ENCODE measurements at regions not wholly inside any gene's neighbourhood (a gene's known extent, or its start where the extent isn't known, plus 50 kb on each side); places are given as distances from the start of the nearest gene placed in this dataset.

DNA sequence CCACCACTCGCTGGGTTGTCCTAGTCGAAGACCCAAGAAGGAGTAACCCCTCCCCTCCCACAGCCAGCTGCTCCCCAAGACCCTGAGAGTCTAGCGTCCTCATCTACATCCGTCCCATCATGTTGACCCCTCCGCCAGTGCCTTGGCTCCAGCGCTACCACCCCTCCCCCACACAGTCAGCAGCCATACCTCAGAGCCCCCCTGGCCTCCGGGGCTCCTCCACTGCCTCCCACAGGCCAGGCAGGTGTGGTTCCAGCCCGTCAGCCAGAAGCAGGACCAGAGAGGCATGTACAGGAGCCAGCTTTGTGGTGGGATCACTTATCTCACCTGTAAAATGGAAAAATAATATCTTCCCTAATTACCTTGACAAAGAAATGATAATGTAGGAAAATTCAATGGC lies 51.5 kb upstream of the PHF21B start:
- H3K9me3 ChIP-seq (ENCODE audit: insufficient read depth, low read depth, low read length): no peaks in the 10 kb centered on the region
- H3K36me3 ChIP-seq (ENCODE audit: insufficient read depth, low read length): no peaks in the 10 kb centered on the region
- H3K4me1 ChIP-seq (ENCODE audit: insufficient read depth, low read length): no peaks in the 10 kb centered on the region
- no peak overlapping the region for H3K4me3 ChIP-seq (ENCODE audit: low read length)
- no peaks in the 10 kb centered on the region for H3K27me3 ChIP-seq (ENCODE audit: insufficient read depth, low read length)
- WGBS: 85% methylated on average over 8 of the region's 8 CpGs
- no peak overlapping the region for H3K9ac ChIP-seq (ENCODE audit: low read depth, low read length)
- H3K27ac ChIP-seq (ENCODE audit: low read depth, low read length): no peak overlapping the region

DNA sequence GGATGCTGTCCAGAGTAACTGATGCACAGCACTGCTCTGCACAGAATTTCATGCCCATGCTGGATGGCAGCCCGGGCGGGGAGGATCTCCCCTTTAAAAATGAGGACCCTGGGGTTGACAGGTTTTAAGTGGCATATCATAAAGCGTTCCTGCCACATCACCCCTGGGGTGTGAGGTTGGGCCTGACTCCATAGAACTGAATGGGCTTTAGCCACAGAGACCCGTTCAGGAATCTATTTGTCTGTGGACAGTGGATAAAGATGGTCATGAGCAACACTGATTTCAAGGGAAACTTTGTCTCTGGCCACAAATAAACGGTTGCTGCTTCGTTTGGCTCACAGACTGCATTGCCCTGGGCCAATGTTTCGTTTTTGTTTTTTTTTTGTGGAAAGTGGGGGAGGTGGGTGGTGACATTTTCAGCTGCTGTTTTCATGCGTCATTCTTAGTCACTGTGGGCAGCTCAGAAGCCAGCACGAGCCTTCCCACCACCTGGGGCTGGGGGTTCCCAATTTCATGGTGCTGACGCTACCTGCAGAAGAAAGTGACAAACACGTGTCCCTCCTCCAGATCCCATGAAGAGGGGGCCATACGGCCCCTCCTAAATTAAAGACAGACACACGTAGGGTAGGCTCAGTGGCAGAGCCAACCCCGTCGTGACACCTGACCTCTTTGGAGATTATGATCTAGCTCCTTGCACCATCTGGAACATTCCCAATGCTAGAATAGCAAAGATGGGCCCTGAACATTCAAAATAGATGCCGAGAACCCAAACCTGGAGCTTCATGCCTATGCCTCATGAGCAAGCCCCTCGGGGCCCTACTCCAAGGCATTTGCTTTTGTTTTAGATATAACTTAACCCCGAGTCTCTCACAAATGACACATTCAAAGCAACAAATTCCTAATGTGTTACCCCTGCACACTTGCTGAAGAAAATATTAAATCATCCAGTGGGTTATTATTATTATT lies 54.8 kb upstream of the PHF21B start:
- H3K4me3 ChIP-seq (ENCODE audit: low read length): no peak overlapping the region

DNA sequence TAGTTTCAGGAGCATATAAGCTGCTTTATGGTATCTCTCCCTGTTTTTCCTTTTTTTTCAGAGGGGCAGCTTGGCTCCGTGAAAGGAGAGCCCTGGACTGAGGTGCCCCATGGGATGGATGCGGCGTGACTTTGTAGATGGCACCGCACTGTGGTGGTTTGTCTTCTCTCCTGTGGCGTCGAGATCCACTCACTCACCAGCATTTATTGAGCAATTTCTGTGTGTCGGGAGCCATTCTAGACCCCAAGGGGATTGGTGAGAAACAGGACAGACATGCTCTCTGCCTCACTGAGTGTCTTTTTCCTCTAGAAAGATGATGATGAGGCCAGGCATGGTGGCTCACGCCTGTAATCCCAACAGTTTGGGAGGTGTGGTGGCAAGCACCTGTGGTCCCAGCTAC lies 55.9 kb upstream of the PHF21B start:
- H3K9me3 ChIP-seq (ENCODE audit: insufficient read depth, low read depth, low read length): 0 out of 2 replicates have a peak, but pooled peaks cover 3% of the 10 kb centered on the region
- 95% methylated on average over 8 of the region's 8 CpGs for WGBS
- no peak overlapping the region for H3K27ac ChIP-seq (ENCODE audit: low read depth, low read length)
- no peaks in the 10 kb centered on the region for H3K27me3 ChIP-seq (ENCODE audit: insufficient read depth, low read length)
- no peaks in the 10 kb centered on the region for H3K36me3 ChIP-seq (ENCODE audit: insufficient read depth, low read length)
- H3K9ac ChIP-seq (ENCODE audit: low read depth, low read length): no peak overlapping the region
- H3K4me3 ChIP-seq (ENCODE audit: low read length): no peak overlapping the region
- H3K4me1 ChIP-seq (ENCODE audit: insufficient read depth, low read length): no peaks in the 10 kb centered on the region

More for the DNA sequence above, 54.8 kb upstream of the PHF21B start:
- Histone ChIP-seq H3K9me3 (ENCODE audit: insufficient read depth, low read depth, low read length) (0 out of 2 replicates have a peak, but pooled peaks cover 3% of the 10 kb centered on the region), H3K36me3 (ENCODE audit: insufficient read depth, low read length) (no peaks in the 10 kb centered on the region), H3K4me1 (ENCODE audit: insufficient read depth, low read length) (no peaks in the 10 kb centered on the region), H3K9ac (ENCODE audit: low read depth, low read length) (no peak overlapping the region), H3K27me3 (ENCODE audit: insufficient read depth, low read length) (no peaks in the 10 kb centered on the region), H3K27ac (ENCODE audit: low read depth, low read length) (no peak overlapping the region)
- WGBS: 80% methylated on average over 18 of the region's 18 CpGs

DNA sequence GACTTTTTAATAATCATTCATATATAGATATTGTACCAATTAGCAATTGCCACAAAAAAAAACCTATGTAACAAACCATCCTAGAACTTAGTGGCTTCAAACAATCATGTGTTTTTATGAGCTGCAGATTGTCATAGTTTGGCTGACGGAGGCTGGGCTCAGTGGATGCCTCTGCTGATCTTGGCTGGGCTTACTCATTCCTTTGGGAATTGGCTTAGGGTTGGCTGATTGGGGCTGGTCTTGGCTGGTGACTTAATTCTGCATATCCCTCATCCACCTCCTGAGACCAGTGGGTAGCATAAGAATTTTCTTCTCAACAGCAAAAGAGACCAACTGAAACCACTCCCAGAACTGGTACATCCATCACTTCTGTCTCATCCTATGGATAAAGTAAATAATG lies 57.9 kb upstream of the PHF21B start:
- peaks cover 11% of the 10 kb centered on the region; the same call in 1 of the 2 replicates for H3K4me1 ChIP-seq (ENCODE audit: insufficient read depth, low read length)
- H3K27me3 ChIP-seq (ENCODE audit: insufficient read depth, low read length): no peaks in the 10 kb centered on the region
- no peak overlapping the region for H3K27ac ChIP-seq (ENCODE audit: low read depth, low read length)
- no peak overlapping the region for H3K4me3 ChIP-seq (ENCODE audit: low read length)
- H3K36me3 ChIP-seq (ENCODE audit: insufficient read depth, low read length): no peaks in the 10 kb centered on the region
- 0 out of 2 replicates have a peak, but pooled peaks cover 3% of the 10 kb centered on the region for H3K9me3 ChIP-seq (ENCODE audit: insufficient read depth, low read depth, low read length)
- no peak overlapping the region for H3K9ac ChIP-seq (ENCODE audit: low read depth, low read length)
- 95% methylated on average over 1 of the region's 1 CpG for WGBS

DNA sequence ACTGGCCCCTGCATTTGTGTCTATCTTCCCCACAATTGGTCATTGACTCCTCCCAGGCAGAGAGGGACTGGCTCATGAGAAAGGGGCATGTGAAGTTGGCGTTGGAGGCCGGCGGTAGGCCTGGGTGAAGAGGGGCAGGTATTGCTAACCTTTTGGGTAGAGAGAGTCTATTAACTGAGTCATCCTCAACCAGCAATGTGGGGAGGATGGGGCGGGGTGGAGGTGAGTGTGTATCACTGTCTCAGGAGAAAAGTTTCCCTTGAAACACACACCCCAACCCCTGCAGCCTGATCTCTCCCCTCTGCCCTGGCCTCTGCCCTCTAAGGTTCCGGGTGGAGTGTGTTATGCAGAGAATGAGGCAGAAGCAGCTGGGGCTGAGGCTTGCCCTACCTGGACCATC lies 60.1 kb upstream of the PHF21B start:
- H3K27ac ChIP-seq (ENCODE audit: low read depth, low read length): no peak overlapping the region
- no peaks in the 10 kb centered on the region for H3K27me3 ChIP-seq (ENCODE audit: insufficient read depth, low read length)
- no peak overlapping the region for H3K9ac ChIP-seq (ENCODE audit: low read depth, low read length)
- 0 out of 2 replicates have a peak, but pooled peaks cover 3% of the 10 kb centered on the region for H3K9me3 ChIP-seq (ENCODE audit: insufficient read depth, low read depth, low read length)
- H3K4me3 ChIP-seq (ENCODE audit: low read length): no peak overlapping the region
- no peaks in the 10 kb centered on the region for H3K36me3 ChIP-seq (ENCODE audit: insufficient read depth, low read length)
- H3K4me1 ChIP-seq (ENCODE audit: insufficient read depth, low read length): peaks cover 14% of the 10 kb centered on the region; the same call in 1 of the 2 replicates
- 95% methylated on average over 5 of the region's 5 CpGs for WGBS

DNA sequence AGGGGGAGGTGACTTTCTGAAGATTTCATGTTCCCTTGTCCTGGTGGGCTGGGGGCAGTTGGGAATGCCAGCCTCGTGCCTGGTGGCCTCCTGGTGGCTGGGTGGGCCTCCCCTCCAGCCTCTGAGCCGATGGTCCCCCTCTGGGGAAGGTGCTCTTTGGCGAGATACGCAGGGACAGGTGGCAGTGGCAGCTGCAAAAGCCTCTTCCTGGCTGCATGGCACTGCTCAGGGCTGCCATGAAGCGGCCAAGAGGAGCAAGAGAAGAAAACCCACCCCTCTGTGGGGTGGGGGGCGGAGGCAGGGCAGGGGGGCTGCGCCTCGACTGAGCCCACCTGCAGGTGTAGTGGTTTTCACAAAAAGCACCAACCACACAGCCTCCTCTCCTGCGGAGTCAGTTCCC lies 61.8 kb upstream of the PHF21B start:
- 31% methylated on average over 9 of the region's 9 CpGs for WGBS
- Histone ChIP-seq H3K9ac (ENCODE audit: low read depth, low read length) (no peak overlapping the region), H3K36me3 (ENCODE audit: insufficient read depth, low read length) (no peaks in the 10 kb centered on the region), H3K27me3 (ENCODE audit: insufficient read depth, low read length) (no peaks in the 10 kb centered on the region), H3K4me1 (ENCODE audit: insufficient read depth, low read length) (peaks cover 14% of the 10 kb centered on the region; the same call in 1 of the 2 replicates), H3K4me3 (ENCODE audit: low read length) (peak overlapping the region; percentile 32), H3K9me3 (ENCODE audit: insufficient read depth, low read depth, low read length) (0 out of 2 replicates have a peak, but pooled peaks cover 3% of the 10 kb centered on the region), H3K27ac (ENCODE audit: low read depth, low read length) (no peak overlapping the region)

DNA sequence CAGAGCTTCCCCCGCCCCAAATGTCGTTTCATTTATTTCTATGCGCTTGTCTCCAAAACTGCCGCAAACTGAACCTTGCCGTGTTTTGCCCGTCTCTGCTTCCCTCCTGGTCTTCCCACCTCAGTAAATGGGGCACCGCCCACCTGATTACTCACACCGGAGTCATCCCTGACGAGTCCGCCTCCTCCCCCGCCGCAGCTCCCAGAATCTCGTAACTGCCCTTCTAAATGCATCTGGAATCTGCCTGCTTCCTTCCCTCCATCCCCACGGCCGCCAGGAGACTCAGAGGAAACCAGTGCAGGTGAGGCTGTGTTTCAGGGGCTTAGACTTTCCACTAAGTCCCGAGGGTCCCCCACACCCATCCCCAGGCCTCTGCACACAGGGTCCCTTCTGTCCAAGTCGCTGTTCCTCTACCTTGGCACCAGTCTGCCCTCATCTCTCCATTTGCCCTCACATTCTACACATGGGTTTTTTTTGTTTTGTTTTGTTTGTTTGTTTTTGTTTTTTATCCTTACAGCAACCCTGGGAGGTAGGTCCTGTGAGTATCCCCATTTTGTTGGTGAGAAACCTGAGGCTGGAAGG lies 62.6 kb upstream of the PHF21B start:
- Histone ChIP-seq H3K9me3 (ENCODE audit: insufficient read depth, low read depth, low read length) (0 out of 2 replicates have a peak, but pooled peaks cover 3% of the 10 kb centered on the region), H3K4me3 (ENCODE audit: low read length) (peak overlapping the region; percentile 32), H3K27ac (ENCODE audit: low read depth, low read length) (no peak overlapping the region), H3K27me3 (ENCODE audit: insufficient read depth, low read length) (no peaks in the 10 kb centered on the region), H3K9ac (ENCODE audit: low read depth, low read length) (no peak overlapping the region), H3K4me1 (ENCODE audit: insufficient read depth, low read length) (peaks cover 14% of the 10 kb centered on the region; the same call in 1 of the 2 replicates), H3K36me3 (ENCODE audit: insufficient read depth, low read length) (no peaks in the 10 kb centered on the region)
- WGBS: 16% methylated on average over 17 of the region's 17 CpGs

DNA sequence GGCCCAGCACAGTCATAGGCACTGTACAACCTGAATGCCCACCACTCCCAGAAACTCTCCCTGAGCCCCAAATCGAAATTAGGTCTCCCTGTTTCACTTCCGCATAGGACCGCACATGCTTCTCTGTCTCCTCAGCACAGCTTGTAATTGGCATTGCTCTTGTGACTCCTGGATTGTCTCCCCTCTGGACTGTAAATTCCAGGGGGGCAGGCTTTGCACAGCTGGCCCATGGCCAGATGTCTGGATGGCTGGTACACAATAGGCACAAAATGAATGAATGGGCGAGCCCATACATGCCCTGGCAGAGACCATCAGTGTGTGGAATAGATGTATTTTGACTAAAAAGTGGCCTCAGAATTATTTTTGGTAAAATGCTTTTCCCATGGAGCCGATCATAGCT lies 63.3 kb upstream of the PHF21B start:
- Histone ChIP-seq H3K27me3 (ENCODE audit: insufficient read depth, low read length) (no peaks in the 10 kb centered on the region), H3K4me1 (ENCODE audit: insufficient read depth, low read length) (peaks cover 14% of the 10 kb centered on the region; the same call in 1 of the 2 replicates), H3K9me3 (ENCODE audit: insufficient read depth, low read depth, low read length) (no peaks in the 10 kb centered on the region), H3K36me3 (ENCODE audit: insufficient read depth, low read length) (no peaks in the 10 kb centered on the region), H3K27ac (ENCODE audit: low read depth, low read length) (no peak overlapping the region), H3K9ac (ENCODE audit: low read depth, low read length) (no peak overlapping the region), H3K4me3 (ENCODE audit: low read length) (no peak overlapping the region)
- 91% methylated on average over 5 of the region's 5 CpGs for WGBS

DNA sequence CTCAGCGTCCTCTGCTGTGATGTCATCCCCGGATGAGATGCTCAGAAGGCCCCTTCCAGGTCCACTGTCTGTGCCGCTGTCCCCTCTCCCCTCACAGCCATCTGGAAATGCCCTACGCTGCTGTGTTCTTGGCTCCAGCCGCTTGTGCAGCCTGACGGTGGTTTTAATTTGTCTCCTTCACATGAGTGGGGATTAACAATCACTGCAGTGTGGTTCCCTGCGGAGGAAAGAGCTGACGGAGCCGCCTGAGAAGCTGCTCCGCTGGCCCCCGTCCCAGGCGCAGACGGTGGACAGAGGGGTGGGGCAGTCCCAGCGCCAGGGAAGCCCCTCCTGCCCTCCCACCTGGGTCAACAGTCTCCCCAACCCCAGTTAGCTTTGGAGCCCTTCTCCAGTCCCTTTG lies 67.5 kb upstream of the PHF21B start:
- H3K9me3 ChIP-seq (ENCODE audit: insufficient read depth, low read depth, low read length): no peaks in the 10 kb centered on the region
- H3K36me3 ChIP-seq (ENCODE audit: insufficient read depth, low read length): no peaks in the 10 kb centered on the region
- no peak overlapping the region for H3K4me3 ChIP-seq (ENCODE audit: low read length)
- H3K4me1 ChIP-seq (ENCODE audit: insufficient read depth, low read length): peaks cover 6% of the 10 kb centered on the region; the same call in 1 of the 2 replicates
- 91% methylated on average over 14 of the region's 14 CpGs for WGBS
- no peaks in the 10 kb centered on the region for H3K27me3 ChIP-seq (ENCODE audit: insufficient read depth, low read length)
- no peak overlapping the region for H3K9ac ChIP-seq (ENCODE audit: low read depth, low read length)
- no peak overlapping the region for H3K27ac ChIP-seq (ENCODE audit: low read depth, low read length)

DNA sequence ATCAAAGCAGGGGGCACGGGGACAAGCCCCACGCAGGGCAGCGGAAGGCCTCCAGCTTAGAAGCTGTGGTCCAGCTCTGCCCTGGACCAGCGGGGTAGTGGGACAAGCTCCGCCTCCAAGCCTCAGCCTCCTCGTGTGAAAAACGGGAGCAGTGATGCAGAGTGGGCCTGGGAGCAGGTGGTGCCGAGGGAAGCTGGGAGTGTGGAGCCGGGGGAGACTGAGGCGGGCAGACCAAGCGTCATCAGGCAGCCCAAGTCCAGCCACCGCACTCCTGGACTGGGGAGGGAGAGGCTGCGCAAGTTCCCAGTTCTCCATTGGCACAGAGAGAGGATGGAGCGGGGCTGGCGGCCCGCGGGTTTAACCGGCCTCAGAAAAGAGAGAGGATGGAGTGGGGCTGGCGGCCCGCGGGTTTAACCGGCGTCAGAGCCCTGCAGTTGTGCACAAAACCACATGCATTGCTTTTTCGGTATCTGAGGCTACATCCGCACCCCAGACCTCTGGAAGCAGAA lies 68.1 kb upstream of the PHF21B start:
- Histone ChIP-seq H3K9me3 (ENCODE audit: insufficient read depth, low read depth, low read length) (no peaks in the 10 kb centered on the region), H3K27me3 (ENCODE audit: insufficient read depth, low read length) (no peaks in the 10 kb centered on the region), H3K4me1 (ENCODE audit: insufficient read depth, low read length) (0 out of 2 replicates have a peak, but pooled peaks cover 1% of the 10 kb centered on the region), H3K9ac (ENCODE audit: low read depth, low read length) (no peak overlapping the region), H3K36me3 (ENCODE audit: insufficient read depth, low read length) (no peaks in the 10 kb centered on the region), H3K27ac (ENCODE audit: low read depth, low read length) (no peak overlapping the region), H3K4me3 (ENCODE audit: low read length) (no peak overlapping the region)
- WGBS: 89% methylated on average over 25 of the region's 25 CpGs

DNA sequence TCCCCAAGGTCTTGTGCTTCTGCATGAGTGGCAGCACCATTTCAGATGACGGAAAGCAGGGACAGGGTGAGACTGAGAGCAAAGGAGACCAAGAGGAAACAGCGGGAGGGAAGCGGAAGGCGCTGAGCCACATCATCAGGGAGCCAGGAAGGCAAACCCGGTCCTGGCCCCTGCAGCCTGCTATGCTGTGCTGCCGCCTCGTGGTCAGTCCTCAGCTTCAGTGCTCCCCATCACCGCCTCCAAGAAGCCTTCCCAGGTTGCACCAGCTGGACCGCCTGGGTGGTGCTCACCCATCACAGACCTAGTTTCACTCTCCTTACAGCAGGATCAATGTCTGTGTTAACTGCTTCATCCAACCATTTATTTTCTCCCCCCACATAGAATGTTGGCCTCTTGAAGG lies 73.0 kb upstream of the PHF21B start:
- Histone ChIP-seq H3K27me3 (ENCODE audit: insufficient read depth, low read length) (no peaks in the 10 kb centered on the region), H3K4me3 (ENCODE audit: low read length) (no peak overlapping the region), H3K9me3 (ENCODE audit: insufficient read depth, low read depth, low read length) (no peaks in the 10 kb centered on the region), H3K4me1 (ENCODE audit: insufficient read depth, low read length) (no peaks in the 10 kb centered on the region), H3K36me3 (ENCODE audit: insufficient read depth, low read length) (no peaks in the 10 kb centered on the region), H3K27ac (ENCODE audit: low read depth, low read length) (no peak overlapping the region), H3K9ac (ENCODE audit: low read depth, low read length) (no peak overlapping the region)
- WGBS: 31% methylated on average over 9 of the region's 9 CpGs
